Right cardiac atrium (tissue), 5 donors: ENCODE measurements at regions not wholly inside any gene's neighbourhood (a gene's known extent, or its start where the extent isn't known, plus 50 kb on each side); places are given as distances from the start of the nearest gene placed in this dataset.
A peak's percentile ranks its signal among the peaks of the same experiment; 100 is the strongest.

Experiments
- ATAC-seq, 2 donors: fragments of 200-7000 bp; cut with Tn5 transposase; one replicate each; pipeline versions ENCODE4 v1.8.0 to v1.9.1; 2020; ENCODE audit warnings: moderate library complexity in 2 of 2, mild to moderate bottlenecking in 1 of 2
- DNase-seq, 3 donors: peaks; one replicate each; pipeline ENCODE4 v3.0.0-alpha.2; 2020
- H3K27ac ChIP-seq: one replicate; pipeline ENCODE4 v1.5.1; 2013; ENCODE audit warnings: mild to moderate bottlenecking, low read length, control low read depth, moderate library complexity
- H3K27me3 ChIP-seq: one replicate; pipeline ENCODE4 v1.6.1; 2013; ENCODE audit not compliant: control insufficient read depth, insufficient read depth
- H3K4me1 ChIP-seq: one replicate; pipeline ENCODE4 v1.6.1; 2013; ENCODE audit warnings: low read length; ENCODE audit not compliant: control insufficient read depth, insufficient read depth
- H3K4me3 ChIP-seq: one replicate; pipeline ENCODE4 v1.5.1; 2013; ENCODE audit warnings: low read length, control low read depth
- H3K9me3 ChIP-seq: one replicate; pipeline ENCODE4 v1.6.1; 2013; ENCODE audit warnings: low read length; ENCODE audit not compliant: control insufficient read depth
- WGBS: extraction: QIAGEN DNeasy Blood & Tissue Kit; methylation state at CpG from one replicate; pipeline ENCODE4 v1.1.7; 2013; 5-methylcytosine and 5-hydroxymethylcytosine counted together
- intact Hi-C, 4 donors: fragments of 100-400 bp; cut with DNase I; formaldehyde crosslinking; loops; one replicate each; pipeline versions ENCODE4 v1.11.0 to v1.14.0; 2022 to 2023
- donor health status: healthy with polysubstance abuse.
- donor health status: DM: no; HTN: yes; CAD: no.
- donor health status: DM: no; HTN: no; CAD: no.
- donor health status: DM: no; HTN: yes; CAD: no; lungs with severe emphysema.
- donor health status: DM: yes; HTN: yes; CAD: no.

DNA sequence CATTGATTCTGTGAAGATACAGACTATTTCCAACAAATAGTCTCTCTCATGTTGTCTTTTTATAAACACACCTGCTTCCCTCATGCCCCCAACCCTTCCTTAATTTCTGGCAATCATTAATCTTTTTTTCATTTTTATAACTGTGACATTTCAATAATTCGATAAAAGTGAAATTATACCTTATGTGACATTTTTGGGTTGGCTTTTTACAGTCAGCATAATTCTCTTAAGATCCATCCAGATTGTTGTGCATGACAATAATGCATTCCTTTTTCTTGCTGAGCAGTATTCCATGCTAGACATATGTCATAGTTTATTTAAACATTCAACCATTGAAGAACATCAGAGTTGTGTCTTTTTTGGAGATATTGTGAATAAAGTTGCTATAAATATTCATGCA lies 541.8 kb upstream of the VRK2 start:
- H3K4me1 ChIP-seq: no peaks in the 10 kb centered on the region
- ATAC-seq (no peak), DNase-seq (no peak)
- H3K9me3 ChIP-seq: no peaks in the 10 kb centered on the region
- H3K27ac ChIP-seq: no peak overlapping the region
- no peak overlapping the region for H3K4me3 ChIP-seq
- no peaks in the 10 kb centered on the region for H3K27me3 ChIP-seq
- intact Hi-C loops: no loop called here
- WGBS: 0% methylated on average over 1 of the region's 1 CpG

DNA sequence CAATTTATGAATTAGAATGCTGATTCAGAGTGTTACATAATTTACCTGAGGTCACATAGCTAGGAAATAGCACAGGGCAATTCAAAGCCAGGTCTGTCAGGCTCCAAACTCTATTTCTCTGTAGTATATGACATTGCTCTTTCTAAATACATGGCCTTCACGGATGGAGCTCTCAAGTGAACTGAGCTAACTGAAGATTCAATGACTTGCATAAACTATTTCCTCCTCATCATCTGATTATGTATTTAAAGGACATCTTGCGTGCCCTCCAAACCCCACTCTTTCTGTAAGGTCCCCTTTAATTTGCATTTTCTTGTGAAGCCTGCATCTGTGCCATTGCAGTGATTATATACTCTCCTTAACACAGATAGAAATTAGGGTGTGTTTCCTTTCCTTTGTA lies 537.4 kb upstream of the VRK2 start:
- DNase-seq (no peak), ATAC-seq (no peak)
- no peak overlapping the region for H3K4me3 ChIP-seq
- H3K9me3 ChIP-seq: no peaks in the 10 kb centered on the region
- H3K4me1 ChIP-seq: no peaks in the 10 kb centered on the region
- no peaks in the 10 kb centered on the region for H3K27me3 ChIP-seq
- intact Hi-C loops: no loop called here
- no peak overlapping the region for H3K27ac ChIP-seq
- WGBS: 82% methylated on average over 2 of the region's 2 CpGs

DNA sequence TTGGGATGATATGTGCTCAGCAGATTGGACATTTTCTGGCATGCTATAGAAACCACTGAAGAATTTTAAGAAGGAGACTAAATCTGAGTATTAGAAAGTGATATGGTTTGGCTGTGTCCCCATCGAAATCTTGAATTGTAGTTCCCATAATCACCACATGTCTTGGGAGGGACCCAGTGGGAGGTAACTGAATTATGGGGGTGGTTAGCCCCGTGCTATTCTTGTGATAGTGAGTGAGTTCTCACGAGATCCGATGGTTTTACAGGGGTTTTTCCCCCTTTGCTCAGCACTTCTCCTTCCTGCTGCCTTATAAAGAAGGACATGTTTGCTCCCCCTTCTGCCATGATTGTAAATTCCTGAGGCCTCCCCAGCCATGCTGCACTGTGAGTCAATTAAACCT lies 535.9 kb upstream of the VRK2 start:
- 79% methylated on average over 4 of the region's 4 CpGs for WGBS
- Histone ChIP-seq H3K9me3 (no peaks in the 10 kb centered on the region), H3K4me3 (no peak overlapping the region), H3K27me3 (no peaks in the 10 kb centered on the region), H3K4me1 (no peaks in the 10 kb centered on the region), H3K27ac (no peak overlapping the region)
- intact Hi-C loops: no loop called here
- ATAC-seq: no peak
- no peak for DNase-seq

DNA sequence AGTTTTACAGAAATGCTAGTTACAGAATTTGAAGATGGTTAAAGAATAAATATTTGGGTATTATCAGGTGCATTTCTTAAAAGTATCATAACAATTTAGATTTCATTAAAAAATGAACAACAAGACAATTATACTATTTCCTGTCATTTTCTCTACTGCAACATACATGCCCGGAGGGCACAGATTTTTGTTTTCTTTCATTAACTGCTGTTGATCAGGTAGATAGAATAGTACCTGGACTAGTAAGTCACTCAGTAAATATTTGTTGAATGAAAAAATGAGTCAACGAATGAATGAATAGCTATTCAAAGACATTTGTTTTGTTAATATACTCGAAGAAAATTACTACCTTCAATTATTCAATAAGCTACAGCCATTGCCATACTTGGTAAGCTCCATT lies 531.2 kb upstream of the VRK2 start:
- no peaks in the 10 kb centered on the region for H3K27me3 ChIP-seq
- DNase-seq: no peak
- ATAC-seq: no peak
- intact Hi-C loops: no loop called here
- no peak overlapping the region for H3K4me3 ChIP-seq
- no peaks in the 10 kb centered on the region for H3K4me1 ChIP-seq
- whole genome bisulfite sequencing: 52% methylated on average over 3 of the region's 3 CpGs
- no peak overlapping the region for H3K27ac ChIP-seq
- H3K9me3 ChIP-seq: no peaks in the 10 kb centered on the region

DNA sequence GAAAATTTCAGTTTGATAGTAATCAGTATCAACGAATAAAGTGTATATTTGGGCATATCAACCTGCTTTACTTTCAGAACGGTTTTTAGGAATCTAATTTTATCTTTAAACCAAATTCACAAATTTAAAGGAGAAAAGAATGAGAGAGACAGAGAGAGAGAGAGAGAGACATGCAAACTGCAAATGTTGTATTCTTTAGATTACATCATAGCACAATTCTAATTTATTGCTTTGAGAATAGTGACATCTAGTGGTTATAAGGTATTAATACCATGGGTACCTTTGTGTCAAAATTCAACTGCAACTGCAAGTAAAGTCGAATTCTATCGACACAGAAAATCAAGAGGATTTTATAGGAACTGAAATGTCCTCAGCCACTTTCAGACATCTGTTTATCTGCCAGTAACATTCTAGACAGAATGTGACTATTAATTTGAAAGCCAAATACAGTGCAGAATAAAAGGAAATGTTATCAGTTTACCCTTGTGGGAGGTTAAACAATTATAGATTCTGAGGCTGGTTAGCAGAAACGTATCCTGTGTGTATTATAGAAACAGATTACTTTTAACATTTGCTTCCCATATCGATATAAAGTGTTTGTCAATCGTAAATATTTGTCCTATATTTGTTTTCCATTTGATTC lies 529.8 kb upstream of the VRK2 start:
- ATAC-seq (no peak), DNase-seq (no peak)
- Histone ChIP-seq H3K4me1 (no peaks in the 10 kb centered on the region), H3K9me3 (no peaks in the 10 kb centered on the region), H3K27me3 (no peaks in the 10 kb centered on the region), H3K4me3 (no peak overlapping the region), H3K27ac (no peak overlapping the region)
- intact Hi-C loops: no loop called here
- WGBS: 14% methylated on average over 7 of the region's 7 CpGs

DNA sequence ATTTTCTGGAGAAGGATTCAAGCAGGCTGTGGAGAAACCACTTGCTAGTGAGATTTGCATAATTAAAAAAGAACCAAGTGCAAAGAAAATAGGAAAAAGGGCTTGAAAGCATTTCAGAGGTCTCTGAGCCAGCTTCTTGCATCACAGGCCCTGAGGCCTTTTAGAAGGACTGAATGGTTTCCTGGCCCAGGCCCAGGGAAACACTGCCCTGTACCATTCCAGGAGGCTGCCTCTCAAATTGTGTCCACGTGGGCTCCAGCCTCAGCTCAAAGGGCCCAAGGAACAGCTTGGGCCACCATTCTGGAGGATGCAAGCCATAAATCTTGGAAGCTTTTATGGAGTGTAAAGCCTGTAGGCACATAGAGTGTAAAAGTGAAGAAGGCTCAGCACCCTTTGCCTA lies 523.3 kb upstream of the VRK2 start:
- H3K27me3 ChIP-seq: no peaks in the 10 kb centered on the region
- no peak overlapping the region for H3K4me3 ChIP-seq
- 64% methylated on average over 1 of the region's 1 CpG for WGBS
- H3K27ac ChIP-seq: no peak overlapping the region
- no peaks in the 10 kb centered on the region for H3K9me3 ChIP-seq
- intact Hi-C loops: no loop called here
- DNase-seq (peak in 1 of 3 donors; percentile 10), ATAC-seq (no peak)
- H3K4me1 ChIP-seq: no peaks in the 10 kb centered on the region

DNA sequence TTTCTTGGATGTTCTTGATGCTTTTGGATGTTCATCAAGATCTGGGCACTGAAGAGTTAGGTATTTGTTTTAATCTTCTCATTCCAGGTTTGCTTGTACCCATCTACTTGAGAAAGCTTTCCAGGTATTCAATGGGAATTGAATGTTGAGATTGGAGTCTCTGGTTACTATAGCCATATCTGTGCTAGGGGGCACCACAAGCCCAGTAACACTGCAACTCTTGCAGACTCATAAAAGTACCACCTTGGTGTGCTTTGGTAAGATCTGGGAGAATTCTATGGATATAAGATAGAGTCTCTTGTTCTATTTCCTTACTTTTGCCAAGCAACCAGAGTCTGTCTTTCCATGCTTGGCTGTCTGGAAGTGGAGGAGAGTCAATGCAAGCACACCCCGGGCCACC lies 518.9 kb upstream of the VRK2 start:
- ATAC-seq (no peak), DNase-seq (no peak)
- Histone ChIP-seq H3K4me3 (no peak overlapping the region), H3K4me1 (no peaks in the 10 kb centered on the region), H3K27ac (no peak overlapping the region), H3K9me3 (no peaks in the 10 kb centered on the region), H3K27me3 (no peaks in the 10 kb centered on the region)
- intact Hi-C loops: no loop called here
- 89% methylated on average over 1 of the region's 1 CpG for WGBS

DNA sequence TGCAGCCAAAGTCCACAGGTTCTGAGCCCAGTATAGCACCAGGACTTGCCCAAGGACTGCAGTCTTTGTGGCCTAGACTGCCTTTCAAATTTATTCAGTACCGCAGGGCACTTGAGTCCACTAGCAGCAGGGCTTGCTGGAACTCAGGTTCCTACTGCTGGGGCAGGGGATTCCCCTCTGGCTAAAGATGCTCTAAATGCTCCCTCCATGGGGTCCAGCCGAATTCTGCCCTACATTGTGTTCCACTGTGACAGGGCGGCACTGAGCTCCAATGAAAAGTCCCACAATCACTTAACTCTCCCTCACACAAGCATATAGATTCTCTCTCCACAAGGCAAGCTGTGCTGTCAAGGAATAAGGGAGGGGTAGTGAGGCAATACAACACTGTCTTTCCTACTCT lies 518.1 kb upstream of the VRK2 start:
- intact Hi-C loops: no loop called here
- Histone ChIP-seq H3K4me1 (no peaks in the 10 kb centered on the region), H3K4me3 (no peak overlapping the region), H3K9me3 (no peaks in the 10 kb centered on the region), H3K27ac (no peak overlapping the region), H3K27me3 (no peaks in the 10 kb centered on the region)
- DNase-seq (no peak), ATAC-seq (no peak)
- 82% methylated on average over 3 of the region's 3 CpGs for WGBS

DNA sequence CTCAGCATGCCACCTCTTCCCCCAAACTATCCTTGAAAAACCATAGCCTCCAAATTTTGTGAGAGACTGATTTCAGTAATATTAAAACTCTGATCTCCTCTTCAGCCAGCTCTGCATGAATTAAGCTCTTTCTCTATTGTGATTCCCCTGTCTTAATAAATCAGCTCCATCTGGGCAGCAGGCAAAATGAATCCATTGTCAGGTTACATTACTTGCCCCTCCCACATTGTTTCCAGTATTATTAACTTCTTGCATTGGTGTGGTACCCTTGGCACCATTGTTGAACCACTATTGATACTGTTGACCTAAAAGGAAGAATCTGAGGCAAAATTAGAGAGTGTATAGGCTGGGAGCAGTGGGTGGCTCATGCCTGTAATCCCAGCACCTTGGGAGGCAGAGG lies 512.2 kb upstream of the VRK2 start:
- DNase-seq: no peak
- intact Hi-C loops: no loop called here
- H3K4me1 ChIP-seq: no peaks in the 10 kb centered on the region
- H3K9me3 ChIP-seq: no peaks in the 10 kb centered on the region
- no peaks in the 10 kb centered on the region for H3K27me3 ChIP-seq
- no peak overlapping the region for H3K27ac ChIP-seq
- no peak for ATAC-seq
- no peak overlapping the region for H3K4me3 ChIP-seq

DNA sequence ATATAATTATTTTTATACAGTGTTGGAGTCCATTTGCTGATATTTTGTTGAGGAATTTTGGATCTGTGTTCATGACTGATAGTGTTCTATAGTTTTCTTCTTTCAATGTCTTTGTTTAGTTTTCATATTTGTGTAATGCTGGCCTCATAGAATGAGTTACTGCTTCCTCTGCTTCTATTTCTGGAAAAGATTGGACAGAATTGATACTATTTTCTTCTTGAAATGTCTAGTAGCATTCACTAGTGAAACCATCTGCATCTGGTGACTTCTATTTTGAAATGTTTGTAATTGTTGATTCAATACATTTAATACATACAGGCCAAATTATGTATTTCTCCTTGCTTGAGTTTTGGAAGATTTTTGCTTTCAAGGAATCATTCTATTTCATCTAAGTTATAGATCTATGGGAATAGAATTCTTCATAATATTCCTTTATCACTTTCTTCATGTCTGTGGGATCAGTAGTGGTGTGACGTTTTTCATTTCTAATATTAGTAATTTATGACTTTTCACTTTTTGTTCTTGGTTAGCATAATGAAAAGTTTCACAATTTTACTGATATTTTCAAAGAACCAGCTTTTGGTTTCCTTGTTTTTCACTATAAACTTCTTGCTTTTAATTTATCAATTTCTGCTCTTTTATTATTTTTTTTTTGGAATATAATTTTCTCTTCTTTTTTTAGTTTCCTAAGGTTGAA lies 509.9 kb upstream of the VRK2 start:
- Histone ChIP-seq H3K27ac (no peak overlapping the region), H3K27me3 (no peaks in the 10 kb centered on the region), H3K9me3 (no peaks in the 10 kb centered on the region), H3K4me1 (no peaks in the 10 kb centered on the region), H3K4me3 (no peak overlapping the region)
- ATAC-seq: no peak
- no peak for DNase-seq
- WGBS: 0% methylated on average over 1 of the region's 1 CpG
- intact Hi-C loops: no loop called here

DNA sequence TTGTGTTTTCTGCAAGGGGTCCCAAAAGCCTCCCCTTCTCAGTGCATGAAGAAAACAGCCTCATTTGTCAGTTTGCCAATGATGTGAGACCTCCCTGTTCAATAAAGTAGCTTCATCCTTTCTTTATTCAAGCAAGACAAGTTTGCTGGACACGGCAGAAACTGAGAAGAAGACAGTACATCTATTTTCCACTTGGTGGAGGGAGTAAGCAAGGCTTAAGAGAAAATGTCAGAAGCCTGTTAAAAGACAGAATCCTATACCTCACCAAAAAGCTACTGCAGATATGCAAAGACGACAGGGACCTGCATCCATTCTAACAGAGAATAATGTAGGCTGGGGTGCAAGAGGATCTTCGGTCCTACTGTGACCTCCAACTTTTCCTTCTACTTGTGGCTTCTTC lies 506.8 kb upstream of the VRK2 start:
- WGBS: 80% methylated on average over 3 of the region's 3 CpGs
- intact Hi-C loops: no loop called here
- no peaks in the 10 kb centered on the region for H3K27me3 ChIP-seq

DNA sequence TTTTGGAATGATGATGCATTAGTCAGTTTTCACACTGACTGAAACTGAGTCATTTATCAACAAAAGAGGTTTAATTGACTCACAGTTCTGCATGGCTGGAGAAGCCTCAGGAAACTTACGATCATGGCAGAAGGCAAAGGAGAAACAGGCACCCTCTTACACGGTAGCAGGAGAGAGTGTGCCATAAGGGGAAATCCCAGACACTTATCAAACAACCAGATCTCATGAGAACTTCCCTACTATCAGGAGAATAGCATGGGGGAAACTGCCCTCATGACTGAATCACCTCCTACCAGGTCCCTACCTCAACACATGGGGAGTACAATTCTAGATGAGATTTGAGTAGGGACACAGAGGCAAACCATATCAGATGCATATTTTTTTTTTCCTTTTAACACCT lies 504.5 kb upstream of the VRK2 start:
- intact Hi-C loops: no loop called here
- DNase-seq: no peak
- WGBS: 64% methylated on average over 2 of the region's 2 CpGs
- Histone ChIP-seq H3K27ac (no peak overlapping the region), H3K4me1 (no peaks in the 10 kb centered on the region), H3K27me3 (no peaks in the 10 kb centered on the region), H3K9me3 (no peaks in the 10 kb centered on the region), H3K4me3 (no peak overlapping the region)
- no peak for ATAC-seq

More for the DNA sequence above, 506.8 kb upstream of the VRK2 start:
- DNase-seq (no peak), ATAC-seq (no peak)
- H3K9me3 ChIP-seq: no peaks in the 10 kb centered on the region
- H3K4me1 ChIP-seq: no peaks in the 10 kb centered on the region
- H3K4me3 ChIP-seq: no peak overlapping the region
- no peak overlapping the region for H3K27ac ChIP-seq
